Astrocyte (in vitro differentiated cells and primary cell): ENCODE measurements at regions not wholly inside any gene's neighbourhood (a gene's known extent, or its start where the extent isn't known, plus 50 kb on each side); places are given as distances from the start of the nearest gene placed in this dataset.

Experiments
- DNase-seq: peaks from one replicate; pipeline ENCODE4 v3.0.0-alpha.2; 2010; ENCODE audit warnings: low read depth
- FAIRE-seq: peaks from 2 replicates; lab custom pipeline; 2011; peaks lifted over from hg19 to GRCh38; lab: Jason Lieb, UNC
- H2AFZ ChIP-seq: 2 replicates; pipeline ENCODE4 v1.6.0; 2012; ENCODE audit warnings: low read depth, low read length, inconsistent platforms
- H3K27ac ChIP-seq: 2 replicates; pipeline ENCODE4 v1.5.1; 2011; ENCODE audit warnings: low read depth, low read length, inconsistent platforms
- H3K27me3 ChIP-seq: 2 replicates; pipeline ENCODE4 v1.6.0; 2011; ENCODE audit warnings: low read length, inconsistent platforms; ENCODE audit not compliant: insufficient read depth
- H3K36me3 ChIP-seq: 2 replicates; pipeline ENCODE4 v1.5.1; 2011; ENCODE audit warnings: low read length, inconsistent platforms; ENCODE audit not compliant: insufficient read depth
- H3K4me1 ChIP-seq: 2 replicates; pipeline ENCODE4 v1.5.1; 2011; ENCODE audit warnings: low read length, inconsistent platforms; ENCODE audit not compliant: insufficient read depth
- H3K4me2 ChIP-seq: 2 replicates; pipeline ENCODE4 v1.6.0; 2012; ENCODE audit warnings: low read length, inconsistent platforms
- H3K4me3 ChIP-seq: 2 replicates; pipeline ENCODE4 v1.5.1; 2011; ENCODE audit warnings: low read depth, mild to moderate bottlenecking, low read length, inconsistent platforms; ENCODE audit not compliant: insufficient read depth
- H3K79me2 ChIP-seq: 2 replicates; pipeline ENCODE4 v1.6.0; 2012; ENCODE audit warnings: mild to moderate bottlenecking, low read length, inconsistent platforms; ENCODE audit not compliant: insufficient read depth
- H3K9ac ChIP-seq: 2 replicates; pipeline ENCODE4 v1.6.0; 2012; ENCODE audit warnings: mild to moderate bottlenecking, low read length, inconsistent platforms
- H3K9me3 ChIP-seq: 2 replicates; pipeline ENCODE4 v1.5.1; 2012; ENCODE audit warnings: low read depth, mild to moderate bottlenecking, low read length, inconsistent platforms; ENCODE audit not compliant: insufficient read depth
- H4K20me1 ChIP-seq: 2 replicates; pipeline ENCODE4 v1.6.0; 2012; ENCODE audit warnings: low read length, inconsistent platforms; ENCODE audit not compliant: insufficient read depth
- H3K27ac Mint-ChIP-seq: one replicate; pipeline ENCODE4 v1.8.0; 2021; ENCODE audit warnings: mild to moderate bottlenecking, mixed read lengths; ENCODE audit not compliant: unreplicated experiment
- H3K27me3 Mint-ChIP-seq: one replicate; pipeline ENCODE4 v1.8.0; 2021; ENCODE audit warnings: low read depth, mixed read lengths; ENCODE audit not compliant: unreplicated experiment
- H3K36me3 Mint-ChIP-seq: one replicate; pipeline ENCODE4 v1.8.0; 2021; ENCODE audit warnings: low read depth, mixed read lengths; ENCODE audit not compliant: unreplicated experiment
- H3K4me1 Mint-ChIP-seq: one replicate; pipeline ENCODE4 v1.8.0; 2021; ENCODE audit warnings: low read depth, mixed read lengths; ENCODE audit not compliant: unreplicated experiment
- H3K4me3 Mint-ChIP-seq: one replicate; pipeline ENCODE4 v1.8.0; 2021; ENCODE audit warnings: mild to moderate bottlenecking, moderate library complexity, mixed read lengths; ENCODE audit not compliant: unreplicated experiment
- H3K9me3 Mint-ChIP-seq: one replicate; pipeline ENCODE4 v1.8.0; 2021; ENCODE audit warnings: mild to moderate bottlenecking, mixed read lengths; ENCODE audit not compliant: unreplicated experiment
- CTCF ChIP-seq: IDR thresholded peaks from 2 replicates; pipeline ENCODE4 v1.5.1; 2011; ENCODE audit warnings: low read depth, mild to moderate bottlenecking, inconsistent platforms, low read length, moderate library complexity; ENCODE audit not compliant: insufficient read depth
- EZH2 ChIP-seq: IDR thresholded peaks from 2 replicates; pipeline ENCODE4 v1.6.1; 2012; ENCODE audit warnings: mild to moderate bottlenecking, low read length, inconsistent platforms; ENCODE audit not compliant: insufficient read depth

DNA sequence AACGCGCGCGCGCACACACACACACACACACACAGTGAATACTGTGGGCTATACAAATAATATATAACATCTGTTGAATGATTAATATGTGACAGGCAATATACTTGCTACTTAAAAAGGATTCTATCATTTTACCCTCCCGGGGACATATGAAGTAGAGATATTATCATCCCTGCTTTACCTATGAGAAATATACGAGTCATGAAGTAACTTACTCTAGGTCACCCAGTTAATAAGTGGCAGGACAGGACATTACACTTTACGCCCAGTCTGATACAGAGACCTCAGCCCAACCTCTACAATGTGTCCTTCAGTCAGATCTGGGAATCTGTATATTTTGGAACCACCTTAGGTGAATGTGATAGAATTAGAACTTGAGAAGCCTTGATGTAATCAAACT, 55.4 kb downstream of the CCDC54 start:
- H3K36me3 ChIP-seq: no peaks in the 10 kb centered on the region
- H3K9ac ChIP-seq: peak overlapping the region; percentile 80
- H3K9me3 ChIP-seq: no peaks in the 10 kb centered on the region
- FAIRE-seq: no peak
- no peak for DNase-seq
- no peaks in the 10 kb centered on the region for H3K9me3 Mint-ChIP-seq
- H4K20me1 ChIP-seq: no peaks in the 10 kb centered on the region
- H3K4me2 ChIP-seq: peak overlapping the region; percentile 91
- H3K27me3 Mint-ChIP-seq: no peaks in the 10 kb centered on the region
- H2AFZ ChIP-seq: no peak overlapping the region
- peak overlapping the region; percentile 95 for H3K27ac Mint-ChIP-seq
- H3K4me3 ChIP-seq: peak overlapping the region; percentile 71
- peak overlapping the region; percentile 93 for H3K4me3 Mint-ChIP-seq
- H3K27me3 ChIP-seq: no peaks in the 10 kb centered on the region
- TF ChIP-seq CTCF (no peak), EZH2 (no peak)
- H3K4me1 ChIP-seq: peaks cover 7% of the 10 kb centered on the region
- H3K4me1 Mint-ChIP-seq: peaks cover 4% of the 10 kb centered on the region
- no peaks in the 10 kb centered on the region for H3K79me2 ChIP-seq
- H3K36me3 Mint-ChIP-seq: peaks cover 2% of the 10 kb centered on the region
- H3K27ac ChIP-seq: no peak overlapping the region

GRCh38 chr3:107436029-107436428, 58.8 kb downstream of the CCDC54 start:
- H3K27ac Mint-ChIP-seq: no peak overlapping the region
- no peaks in the 10 kb centered on the region for H3K9me3 Mint-ChIP-seq
- no peak overlapping the region for H3K4me3 Mint-ChIP-seq
- Histone ChIP-seq H3K4me3 (no peak overlapping the region), H3K79me2 (no peaks in the 10 kb centered on the region), H3K36me3 (no peaks in the 10 kb centered on the region), H3K9me3 (no peaks in the 10 kb centered on the region), H3K4me1 (no peaks in the 10 kb centered on the region), H3K27me3 (no peaks in the 10 kb centered on the region), H3K9ac (no peak overlapping the region), H3K27ac (no peak overlapping the region), H3K4me2 (no peak overlapping the region), H4K20me1 (no peaks in the 10 kb centered on the region), H2AFZ (no peak overlapping the region)
- H3K36me3 Mint-ChIP-seq: peaks cover 2% of the 10 kb centered on the region
- H3K4me1 Mint-ChIP-seq: no peaks in the 10 kb centered on the region
- FAIRE-seq (no peak), DNase-seq (no peak)
- H3K27me3 Mint-ChIP-seq: no peaks in the 10 kb centered on the region
- TF ChIP-seq EZH2 (no peak), CTCF (no peak)

GRCh38 chr3:107438671-107439070, 61.4 kb downstream of the CCDC54 start:
- no peak for FAIRE-seq
- H3K27ac Mint-ChIP-seq: no peak overlapping the region

More at GRCh38 chr3:107438671-107439070, 61.4 kb downstream of the CCDC54 start:
- H3K9me3 ChIP-seq: no peaks in the 10 kb centered on the region
- H3K4me1 ChIP-seq: no peaks in the 10 kb centered on the region
- no peak overlapping the region for H3K4me3 ChIP-seq
- H3K27ac ChIP-seq: no peak overlapping the region
- H3K9me3 Mint-ChIP-seq: no peaks in the 10 kb centered on the region
- no peaks in the 10 kb centered on the region for H3K36me3 ChIP-seq
- TF ChIP-seq EZH2 (no peak), CTCF (no peak)
- no peaks in the 10 kb centered on the region for H3K36me3 Mint-ChIP-seq
- no peak overlapping the region for H3K9ac ChIP-seq
- H3K4me1 Mint-ChIP-seq: no peaks in the 10 kb centered on the region
- no peak overlapping the region for H3K4me2 ChIP-seq
- H3K27me3 ChIP-seq: no peaks in the 10 kb centered on the region
- no peak overlapping the region for H2AFZ ChIP-seq
- no peak overlapping the region for H3K4me3 Mint-ChIP-seq
- H4K20me1 ChIP-seq: no peaks in the 10 kb centered on the region
- no peaks in the 10 kb centered on the region for H3K79me2 ChIP-seq
- H3K27me3 Mint-ChIP-seq: no peaks in the 10 kb centered on the region
- no peak for DNase-seq
